ENCODE measurements at regions not wholly inside any gene's neighbourhood (a gene's known extent, or its start where the extent isn't known, plus 50 kb on each side); places are given as distances from the start of the nearest gene placed in this dataset.
"Not testable (repeated sequence)": the region's sequence is repeated elsewhere in the genome, so short reads cannot be mapped to it uniquely, and the experiment has no call there.

GRCh38 chr13:67902960-67903359 is 672.8 kb upstream of the PCDH9 start:
- not testable (repeated sequence) for TF ChIP-seq JUNB (IDR thresholded peaks at IDR 0.05); ZBTB33 (IDR thresholded peaks at IDR 0.05); POLR2AphosphoS5 (IDR thresholded peaks at IDR 0.05; ENCODE audit: low read length); MAX (IDR thresholded peaks at IDR 0.05; ENCODE audit: low read depth, low read length); SRF (IDR thresholded peaks at IDR 0.05; ENCODE audit: low read depth in 2 of 2, low read length in 2 of 2); MYB (IDR thresholded peaks at IDR 0.05; ENCODE audit: borderline replicate concordance, low read depth, low read length)
